ENCODE measurements at regions not wholly inside any gene's neighbourhood (a gene's known extent, or its start where the extent isn't known, plus 50 kb on each side); places are given as distances from the start of the nearest gene placed in this dataset.

- TF ChIP-seq, protein P1, sequence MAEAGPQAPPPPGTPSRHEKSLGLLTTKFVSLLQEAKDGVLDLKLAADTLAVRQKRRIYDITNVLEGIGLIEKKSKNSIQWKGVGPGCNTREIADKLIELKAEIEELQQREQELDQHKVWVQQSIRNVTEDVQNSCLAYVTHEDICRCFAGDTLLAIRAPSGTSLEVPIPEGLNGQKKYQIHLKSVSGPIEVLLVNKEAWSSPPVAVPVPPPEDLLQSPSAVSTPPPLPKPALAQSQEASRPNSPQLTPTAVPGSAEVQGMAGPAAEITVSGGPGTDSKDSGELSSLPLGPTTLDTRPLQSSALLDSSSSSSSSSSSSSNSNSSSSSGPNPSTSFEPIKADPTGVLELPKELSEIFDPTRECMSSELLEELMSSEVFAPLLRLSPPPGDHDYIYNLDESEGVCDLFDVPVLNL (CRISPR knock-in tag; IDR thresholded peaks at IDR 0.05; ENCODE audit: low read depth), result no peak
- TF ChIP-seq SNIP1 (IDR thresholded peaks at IDR 0.05; ENCODE audit: low read depth), result no peak
Measured at GRCh38 chr13:39129213-39129612, 91.0 kb downstream of the NHLRC3 start (continued).

DNA sequence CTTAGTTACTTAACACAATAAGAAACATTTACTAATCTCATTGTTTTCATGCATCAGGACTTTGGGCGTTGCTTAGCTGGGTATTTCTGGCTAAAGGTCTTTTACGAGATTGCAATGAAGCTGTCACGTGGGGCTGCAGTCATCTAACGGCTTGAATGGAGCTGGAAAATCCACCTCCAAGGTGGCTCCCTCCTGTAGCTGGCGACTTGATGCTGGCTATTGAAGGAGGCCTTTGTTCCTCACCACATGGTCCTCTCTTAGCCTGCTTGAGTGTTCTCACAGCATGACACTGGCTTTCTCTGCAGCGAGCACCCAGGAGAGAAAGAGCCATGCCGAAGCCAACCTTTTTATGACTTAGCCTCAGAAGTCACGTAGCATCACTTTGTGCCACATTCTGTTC, 92.0 kb downstream of the NHLRC3 start:
- H3K4me2 ChIP-seq (ENCODE audit: insufficient read depth, low read length), result no peak overlapping the region
- no peak overlapping the region for H2AFZ ChIP-seq (ENCODE audit: low read depth, low read length)
- no TSS peak for BruUV-seq (replicated peaks)
- H3K4me3 ChIP-seq, result no peak overlapping the region
- H4K20me1 ChIP-seq (replicated peaks; ENCODE audit: control insufficient read depth, insufficient read depth, low read length), result no peaks in the 10 kb centered on the region
- FAIRE-seq (no peak), ATAC-seq (no peak), DNase-seq (ENCODE audit: extremely low read depth in 1 of 4, low spot score in 3 of 4) (no peak)
- H3K36me3 ChIP-seq (ENCODE audit: control insufficient read depth, insufficient read depth, low read length), result no peaks in the 10 kb centered on the region
- ChIA-PET CTCF (ENCODE audit: low intra/inter-chr PET ratio) (no interaction called here), POLR2A (no interaction called here)
- intact Hi-C loops (cut with micrococcal nuclease) (no loop called here), in situ Hi-C loops (cut with MboI) (no loop called here)
- H3K79me2 ChIP-seq (ENCODE audit: control insufficient read depth, insufficient read depth, low read length), result no peaks in the 10 kb centered on the region
- H3K27ac ChIP-seq (ENCODE audit: extremely low read depth, low read depth, low read length), result no peak overlapping the region
- WGBS (ENCODE audit: insufficient coverage, low coverage, missing lambda C conversion rate), result 0% methylated on average over 8 of the region's 8 CpGs
- no peaks in the 10 kb centered on the region for H3K27me3 ChIP-seq (ENCODE audit: control insufficient read depth in 2 of 2, insufficient read depth in 2 of 2, low read length in 2 of 2)
- no peaks in the 10 kb centered on the region for H3K9me1 ChIP-seq (ENCODE audit: control insufficient read depth, insufficient read depth, low read length)
- H3K4me1 ChIP-seq (replicated peaks in 1 of 2; ENCODE audit: control insufficient read depth in 2 of 2, insufficient read depth in 2 of 2, low read length in 2 of 2), result no peaks in the 10 kb centered on the region
- H3K9me3 ChIP-seq (replicated peaks; ENCODE audit: control insufficient read depth, insufficient read depth, low read depth, low read length), result no peaks in the 10 kb centered on the region
- no peak overlapping the region for H3K9ac ChIP-seq (ENCODE audit: insufficient read depth in 1 of 2, low read depth in 2 of 2, low read length in 2 of 2)
- TF ChIP-seq CBFA2T3 (IDR thresholded peaks at IDR 0.05), result no peak
- no peak for TF ChIP-seq RBM15 (IDR thresholded peaks at IDR 0.05; ENCODE audit: insufficient read depth, low read length)
- no peak for TF ChIP-seq ZNF282 (CRISPR knock-in tag; IDR thresholded peaks at IDR 0.05)
- no peak for TF ChIP-seq TAF7 (tag; IDR thresholded peaks at IDR 0.05)
- no peak for TF ChIP-seq KDM4B (IDR thresholded peaks at IDR 0.05; ENCODE audit: borderline replicate concordance in 2 of 2, low read depth in 1 of 2)
- no peak for TF ChIP-seq ZSCAN32 (CRISPR knock-in tag; IDR thresholded peaks at IDR 0.05)
- TF ChIP-seq AFF1 (IDR thresholded peaks at IDR 0.05; ENCODE audit: low read depth in 1 of 2, partially characterized antibody in 2 of 2), result no peak
- no peak for TF ChIP-seq ZNF717 (CRISPR knock-in tag; IDR thresholded peaks at IDR 0.05)
- TF ChIP-seq, protein P2, sequence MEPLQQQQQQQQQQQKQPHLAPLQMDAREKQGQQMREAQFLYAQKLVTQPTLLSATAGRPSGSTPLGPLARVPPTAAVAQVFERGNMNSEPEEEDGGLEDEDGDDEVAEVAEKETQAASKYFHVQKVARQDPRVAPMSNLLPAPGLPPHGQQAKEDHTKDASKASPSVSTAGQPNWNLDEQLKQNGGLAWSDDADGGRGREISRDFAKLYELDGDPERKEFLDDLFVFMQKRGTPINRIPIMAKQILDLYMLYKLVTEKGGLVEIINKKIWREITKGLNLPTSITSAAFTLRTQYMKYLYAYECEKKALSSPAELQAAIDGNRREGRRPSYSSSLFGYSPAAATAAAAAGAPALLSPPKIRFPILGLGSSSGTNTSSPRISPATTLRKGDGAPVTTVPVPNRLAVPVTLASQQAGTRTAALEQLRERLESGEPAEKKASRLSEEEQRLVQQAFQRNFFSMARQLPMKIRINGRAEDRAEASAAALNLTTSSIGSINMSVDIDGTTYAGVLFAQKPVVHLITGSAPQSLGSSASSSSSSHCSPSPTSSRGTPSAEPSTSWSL (CRISPR knock-in tag; IDR thresholded peaks at IDR 0.05; ENCODE audit: borderline replicate concordance), result no peak
- TF ChIP-seq TAF9B (IDR thresholded peaks at IDR 0.05; ENCODE audit: partially characterized antibody), result no peak
- no peak for TF ChIP-seq DMBX1 (CRISPR knock-in tag; IDR thresholded peaks at IDR 0.05; ENCODE audit: borderline replicate concordance)
- no peak for TF ChIP-seq ATF3 (IDR thresholded peaks at IDR 0.05)
- TF ChIP-seq ATF3 (CRISPR knock-in tag; conservative IDR thresholded peaks at IDR 0.05), result no peak
